ENCODE measurements at regions not wholly inside any gene's neighbourhood (a gene's known extent, or its start where the extent isn't known, plus 50 kb on each side); places are given as distances from the start of the nearest gene placed in this dataset.

- H3K27ac Mint-ChIP-seq (ENCODE audit: unreplicated experiment): no peak overlapping the region
- BruUV-seq (replicated peaks): no TSS peak
- DNase-seq: no peak
- POLR2A ChIA-PET: no interaction called here
- no peaks in the 10 kb centered on the region for H3K27me3 ChIP-seq (replicated peaks; ENCODE audit: control insufficient read depth, insufficient read depth, low read length)
- H3K4me1 Mint-ChIP-seq (ENCODE audit: low read depth, unreplicated experiment): peaks cover 21% of the 10 kb centered on the region
- CTCF ChIA-PET: no interaction called here
- H3K27me3 Mint-ChIP-seq (ENCODE audit: insufficient read depth, unreplicated experiment): no peaks in the 10 kb centered on the region
- no peak for TF ChIP-seq CTCF (IDR thresholded peaks at IDR 0.05; ENCODE audit: insufficient read depth in 1 of 2, low read depth in 1 of 2, low read length in 1 of 2, severe bottlenecking in 1 of 2, unreplicated experiment in 1 of 2)
- intact Hi-C loops (cut with micrococcal nuclease; ENCODE audit: unreplicated experiment): no loop called here
- no peak overlapping the region for H3K4me3 ChIP-seq (ENCODE audit: low read depth, low read length)
- no peak overlapping the region for H3K4me3 Mint-ChIP-seq (ENCODE audit: unreplicated experiment)
- no peaks in the 10 kb centered on the region for H3K36me3 ChIP-seq (ENCODE audit: control insufficient read depth, insufficient read depth, low read length)
- no peaks in the 10 kb centered on the region for H3K36me3 Mint-ChIP-seq (ENCODE audit: insufficient read depth, unreplicated experiment)
- H3K9me3 ChIP-seq: no peaks in the 10 kb centered on the region
- peaks cover 22% of the 10 kb centered on the region; the same call in 1 of the 2 replicates for H3K4me1 ChIP-seq
- H3K9me3 Mint-ChIP-seq (ENCODE audit: unreplicated experiment): peaks cover 9% of the 10 kb centered on the region
Observed at GRCh38 chr3:103960819-103961218, 1405.9 kb upstream of the ALCAM start.

GRCh38 chr3:103963599-103963998 lies 1403.1 kb upstream of the ALCAM start:
- H3K36me3 Mint-ChIP-seq (ENCODE audit: insufficient read depth, unreplicated experiment): no peaks in the 10 kb centered on the region
- no peaks in the 10 kb centered on the region for H3K27me3 ChIP-seq (replicated peaks; ENCODE audit: control insufficient read depth, insufficient read depth, low read length)
- H3K9me3 Mint-ChIP-seq (ENCODE audit: unreplicated experiment): peaks cover 9% of the 10 kb centered on the region
- no peak for TF ChIP-seq CTCF (IDR thresholded peaks at IDR 0.05; ENCODE audit: insufficient read depth in 1 of 2, low read depth in 1 of 2, low read length in 1 of 2, severe bottlenecking in 1 of 2, unreplicated experiment in 1 of 2)
- H3K36me3 ChIP-seq (ENCODE audit: control insufficient read depth, insufficient read depth, low read length): no peaks in the 10 kb centered on the region
- no TSS peak for BruUV-seq (replicated peaks)
- ChIA-PET POLR2A (no interaction called here), CTCF (no interaction called here)
- H3K4me1 Mint-ChIP-seq (ENCODE audit: low read depth, unreplicated experiment): peaks cover 21% of the 10 kb centered on the region
- no peaks in the 10 kb centered on the region for H3K9me3 ChIP-seq
- no peaks in the 10 kb centered on the region for H3K27me3 Mint-ChIP-seq (ENCODE audit: insufficient read depth, unreplicated experiment)
- H3K4me3 ChIP-seq (ENCODE audit: low read depth, low read length): no peak overlapping the region
- peak overlapping the region; percentile 48 for H3K4me3 Mint-ChIP-seq (ENCODE audit: unreplicated experiment)
- peaks cover 22% of the 10 kb centered on the region; the same call in 1 of the 2 replicates for H3K4me1 ChIP-seq
- peak overlapping the region; percentile 23 for H3K27ac Mint-ChIP-seq (ENCODE audit: unreplicated experiment)
- intact Hi-C loops (cut with micrococcal nuclease; ENCODE audit: unreplicated experiment): no loop called here
- peak; percentile 9 to 46 for DNase-seq

- H3K9me3 Mint-ChIP-seq (ENCODE audit: unreplicated experiment): peaks cover 9% of the 10 kb centered on the region
- no TSS peak for BruUV-seq (replicated peaks)
- H3K27me3 Mint-ChIP-seq (ENCODE audit: insufficient read depth, unreplicated experiment): no peaks in the 10 kb centered on the region
- H3K4me3 Mint-ChIP-seq (ENCODE audit: unreplicated experiment): no peak overlapping the region
- ChIA-PET POLR2A (no interaction called here), CTCF (no interaction called here)
- H3K4me1 ChIP-seq: peaks cover 22% of the 10 kb centered on the region; the same call in 1 of the 2 replicates
- no peak overlapping the region for H3K27ac Mint-ChIP-seq (ENCODE audit: unreplicated experiment)
- no peak overlapping the region for H3K4me3 ChIP-seq (ENCODE audit: low read depth, low read length)
- H3K27me3 ChIP-seq (replicated peaks; ENCODE audit: control insufficient read depth, insufficient read depth, low read length): no peaks in the 10 kb centered on the region
- no peaks in the 10 kb centered on the region for H3K36me3 Mint-ChIP-seq (ENCODE audit: insufficient read depth, unreplicated experiment)
- H3K9me3 ChIP-seq: no peaks in the 10 kb centered on the region
- intact Hi-C loops (cut with micrococcal nuclease; ENCODE audit: unreplicated experiment): no loop called here
- H3K36me3 ChIP-seq (ENCODE audit: control insufficient read depth, insufficient read depth, low read length): no peaks in the 10 kb centered on the region
- H3K4me1 Mint-ChIP-seq (ENCODE audit: low read depth, unreplicated experiment): peaks cover 21% of the 10 kb centered on the region
- no peak for DNase-seq
- TF ChIP-seq CTCF (IDR thresholded peaks at IDR 0.05; ENCODE audit: insufficient read depth in 1 of 2, low read depth in 1 of 2, low read length in 1 of 2, severe bottlenecking in 1 of 2, unreplicated experiment in 1 of 2): no peak
Observed at GRCh38 chr3:103965764-103966163, 1400.9 kb upstream of the ALCAM start.

All from Caco-2 (cell line).